NCI-H82 (cell line): ENCODE measurements at regions not wholly inside any gene's neighbourhood (a gene's known extent, or its start where the extent isn't known, plus 50 kb on each side); places are given as distances from the start of the nearest gene placed in this dataset.

Source experiments
- DNase-seq: peaks from one replicate; lab custom pipeline; 2025; lab: John Stamatoyannopoulos, UW

DNA sequence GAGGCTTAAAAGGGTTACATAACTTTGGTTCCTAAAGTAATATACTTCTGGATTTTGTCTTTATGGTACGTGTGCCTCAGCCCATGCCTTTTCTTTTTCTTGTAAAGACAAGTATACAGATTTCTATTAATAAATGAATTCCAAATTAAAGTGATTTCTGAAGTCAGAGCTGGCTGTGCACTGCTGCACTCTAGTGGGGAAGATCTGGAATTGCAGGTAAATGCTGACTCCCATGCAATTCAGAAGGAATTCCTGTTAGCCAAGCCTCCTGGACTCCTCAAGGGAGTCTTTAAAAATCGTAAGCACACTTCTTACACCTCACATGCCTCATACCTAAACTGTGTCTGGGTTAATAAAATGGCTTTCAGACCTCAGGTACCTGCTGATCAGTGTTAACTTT, 118.4 kb upstream of the SLC7A1 start:
- peak; percentile 58 for DNase-seq

DNA sequence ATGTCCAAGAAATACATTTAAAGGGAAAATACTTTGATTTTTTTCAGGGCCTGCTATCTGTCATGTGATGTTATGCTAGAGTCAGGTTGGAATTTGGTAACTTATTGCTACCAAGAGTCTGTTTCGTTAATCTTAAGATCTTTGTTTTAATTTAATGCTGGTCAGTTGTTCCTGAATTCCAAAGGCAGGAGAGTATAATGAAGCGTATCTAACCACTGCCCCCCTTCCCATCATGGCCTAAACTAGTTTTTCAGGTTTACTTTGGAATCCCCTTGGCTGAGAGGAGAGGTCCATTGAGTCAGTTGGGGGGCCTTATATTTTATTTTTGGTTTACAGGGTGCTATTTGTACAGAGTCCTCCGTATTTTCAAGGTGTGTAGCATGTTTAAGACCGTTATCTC, 116.3 kb upstream of the SLC7A1 start:
- DNase-seq, result no peak

DNA sequence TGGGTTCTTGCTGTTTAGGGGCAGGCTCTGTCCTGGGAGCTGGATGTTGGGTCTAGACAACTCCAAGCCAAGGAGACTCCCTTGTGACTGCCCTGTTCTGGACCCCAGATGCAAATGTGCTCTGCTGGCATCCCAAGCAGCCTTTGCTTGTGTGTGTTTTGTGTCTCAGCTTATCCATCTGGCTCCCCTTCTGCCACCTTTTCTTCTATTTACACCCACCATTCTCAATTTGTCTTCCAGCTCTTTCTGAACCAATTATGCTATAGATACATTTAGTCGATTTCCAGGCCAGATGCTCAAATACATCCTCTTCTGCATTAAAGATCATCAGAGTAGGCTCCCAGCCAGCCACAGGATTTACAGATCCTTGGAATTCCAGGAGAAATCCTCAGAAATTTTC, 115.0 kb upstream of the SLC7A1 start:
- peak; percentile 58 for DNase-seq

DNA sequence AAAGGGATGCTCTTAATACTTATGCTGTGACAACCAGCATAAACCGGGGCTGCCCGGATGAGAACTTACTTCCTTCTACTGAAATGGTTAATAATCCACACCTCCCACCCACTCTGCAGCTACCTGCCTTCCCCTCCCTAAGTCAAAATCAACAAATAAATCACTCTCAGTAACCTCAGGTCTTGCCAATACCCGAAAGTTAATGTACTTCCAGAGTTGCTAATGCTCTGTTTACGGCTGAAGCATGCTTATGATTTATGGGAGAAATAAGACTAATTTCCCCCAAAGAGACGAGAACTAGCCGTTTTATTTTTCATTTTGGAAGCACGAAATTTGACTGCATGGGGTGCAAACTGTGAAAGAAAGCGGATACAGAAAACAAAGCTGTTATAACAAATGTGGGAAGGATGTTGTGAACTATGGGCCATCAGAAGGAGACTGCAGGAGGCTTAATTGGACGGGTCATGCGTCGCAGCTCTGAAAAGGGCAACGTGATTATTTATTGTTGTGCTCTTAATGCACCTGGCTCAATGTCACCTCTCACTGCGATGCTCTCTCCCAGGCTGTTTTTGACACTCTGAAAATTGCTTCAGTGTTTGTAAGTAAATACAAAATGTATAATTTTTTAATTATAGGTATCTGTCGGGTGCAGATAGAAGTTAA, 114.0 kb upstream of the SLC7A1 start:
- DNase-seq, result no peak

DNA sequence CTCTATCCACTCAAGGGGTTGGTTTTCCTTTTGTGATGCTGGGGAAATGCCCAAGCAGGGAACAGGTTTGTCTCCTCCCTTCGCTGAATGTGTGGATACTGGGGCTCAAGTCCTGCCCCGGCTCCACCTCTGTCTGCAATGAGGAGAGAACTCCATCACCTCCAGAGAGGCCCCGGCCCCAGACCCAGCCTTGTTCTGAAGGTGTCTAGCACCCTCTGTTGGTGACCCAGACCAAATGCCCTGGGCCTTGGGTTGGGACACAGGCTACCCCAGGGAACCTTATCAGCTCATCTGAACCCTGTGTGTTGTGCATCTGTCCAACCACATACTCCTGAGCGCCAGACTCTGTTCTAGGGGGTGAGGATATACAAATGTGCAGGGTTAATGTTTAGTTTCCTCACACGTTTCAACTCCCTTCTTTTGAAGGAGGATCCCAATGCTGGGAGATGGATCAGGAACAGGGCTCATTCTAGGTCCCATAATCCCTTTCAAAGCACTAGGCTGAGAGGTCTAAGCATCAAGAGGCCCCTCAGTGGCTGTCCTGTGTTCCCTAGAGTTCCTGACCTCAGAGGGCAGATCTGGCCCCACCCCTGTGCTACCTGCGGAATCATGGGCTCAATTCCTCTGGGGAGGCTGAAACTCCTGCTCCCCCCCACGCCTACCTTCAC, 112.5 kb upstream of the SLC7A1 start:
- DNase-seq, result peak; percentile 79

DNA sequence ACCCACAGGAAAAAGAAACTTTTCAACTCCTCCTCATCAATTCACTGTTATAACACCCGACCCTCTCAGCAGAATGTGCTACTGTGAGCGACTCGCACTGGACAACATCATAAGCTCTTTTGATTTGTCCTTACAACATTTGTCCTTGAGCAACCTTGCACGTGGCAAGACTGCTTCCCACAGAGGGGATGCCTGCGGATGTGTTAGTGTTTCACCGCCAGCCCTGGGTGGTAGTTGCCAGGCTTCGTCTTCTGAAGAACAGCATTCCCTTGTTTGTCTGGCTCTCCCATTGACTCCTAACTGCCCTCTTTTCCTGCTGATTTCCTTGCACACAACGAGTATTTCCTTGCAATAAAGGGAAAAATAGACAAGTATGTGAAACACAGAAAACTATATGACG, 111.4 kb upstream of the SLC7A1 start:
- no peak for DNase-seq

DNA sequence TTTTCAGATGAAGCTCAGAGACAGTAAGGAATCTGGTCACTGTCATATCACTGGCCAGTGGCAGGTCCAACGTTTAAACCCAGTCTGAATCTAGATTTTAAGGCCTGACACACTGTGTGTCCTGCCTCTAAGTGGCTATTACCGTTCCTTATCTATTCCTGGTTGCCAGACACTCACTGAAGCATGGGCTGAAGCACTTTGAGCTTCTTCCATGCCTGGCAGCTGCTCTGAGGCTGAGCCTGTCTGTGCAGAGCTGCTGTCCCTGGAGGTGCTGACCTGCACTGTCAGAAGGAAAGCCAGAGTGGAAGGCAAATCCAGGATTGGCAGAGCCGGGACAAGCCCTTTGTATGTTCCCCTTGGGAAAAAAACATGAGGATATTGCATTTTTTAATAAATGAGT, 109.2 kb upstream of the SLC7A1 start:
- DNase-seq, result no peak

DNA sequence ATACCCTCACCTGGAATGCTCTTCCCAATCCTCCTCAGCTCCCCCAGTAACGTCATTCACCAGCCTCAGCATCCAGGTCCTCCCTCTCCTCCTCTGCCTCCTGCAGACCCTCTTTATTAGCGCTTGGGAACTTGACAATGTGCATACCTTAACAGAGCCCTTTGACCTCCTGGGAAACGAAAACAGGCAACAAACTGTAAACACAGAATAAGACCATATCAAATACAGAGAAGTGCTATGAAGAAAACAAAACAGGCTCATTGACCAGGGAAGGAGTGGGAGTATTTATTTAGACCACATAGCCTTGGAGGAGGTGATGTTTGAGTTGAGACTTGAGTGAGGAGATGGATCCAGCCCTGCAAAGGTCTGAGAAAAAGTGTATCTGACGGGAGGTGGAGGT, 107.9 kb upstream of the SLC7A1 start:
- no peak for DNase-seq

DNA sequence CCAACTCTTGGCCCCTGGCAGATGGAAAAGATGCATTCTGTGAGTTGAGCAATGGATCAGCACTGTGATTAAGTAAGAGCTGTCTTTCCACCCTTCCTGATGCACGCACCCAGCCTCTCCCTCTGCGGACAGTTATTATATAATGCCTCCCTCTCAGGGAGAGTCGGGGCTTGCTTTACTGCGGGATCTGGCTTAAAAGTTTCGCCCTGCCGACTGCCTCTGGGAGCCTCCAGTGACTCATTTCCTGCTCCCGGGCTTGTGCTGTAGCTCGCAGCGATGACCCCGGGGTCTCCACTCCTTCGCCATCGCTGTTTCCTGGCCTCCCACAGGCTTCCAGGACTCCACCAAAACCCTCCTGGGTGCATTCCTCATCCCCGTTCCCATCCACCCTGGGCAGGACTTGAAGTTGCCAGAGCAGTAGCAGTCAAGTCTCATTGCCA, 107.4 kb upstream of the SLC7A1 start:
- peak; percentile 93 for DNase-seq

DNA sequence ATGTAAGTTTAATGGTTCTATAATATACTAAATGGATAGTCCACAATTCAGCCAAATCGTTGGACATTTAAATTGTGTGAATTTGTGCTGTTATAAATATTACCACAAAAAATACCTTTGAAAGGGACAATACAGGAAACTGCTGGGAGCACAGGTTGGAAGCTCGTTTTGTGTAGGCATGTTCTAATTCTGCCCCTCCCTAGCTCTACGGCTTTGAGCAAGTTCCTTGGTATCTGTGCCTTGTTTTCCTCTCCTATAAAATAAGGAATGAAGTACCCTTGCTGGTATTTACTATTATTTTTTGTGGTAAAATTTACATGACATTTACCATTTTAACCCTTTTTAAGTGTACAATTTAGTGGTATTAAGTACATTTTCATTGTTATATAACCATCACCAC, 102.6 kb upstream of the SLC7A1 start:
- DNase-seq, result no peak

DNA sequence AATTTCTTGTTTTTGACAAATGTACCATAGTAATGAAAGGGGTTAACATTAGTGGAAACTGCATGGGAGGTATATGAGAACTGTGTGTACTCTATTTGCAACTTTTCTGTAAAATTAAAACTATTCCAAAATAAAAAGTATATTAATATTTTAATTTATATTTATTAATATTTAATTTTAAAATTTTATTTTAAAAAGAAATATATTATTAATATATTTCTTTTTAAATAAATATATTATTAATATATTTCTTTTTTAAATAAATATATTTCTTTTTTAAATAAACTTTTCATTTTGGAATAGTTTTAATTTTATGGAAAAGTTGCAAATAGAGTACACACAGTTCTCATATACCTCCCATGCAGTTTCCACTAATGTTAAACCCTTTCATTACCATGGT, 101.1 kb upstream of the SLC7A1 start:
- DNase-seq, result no peak

DNA sequence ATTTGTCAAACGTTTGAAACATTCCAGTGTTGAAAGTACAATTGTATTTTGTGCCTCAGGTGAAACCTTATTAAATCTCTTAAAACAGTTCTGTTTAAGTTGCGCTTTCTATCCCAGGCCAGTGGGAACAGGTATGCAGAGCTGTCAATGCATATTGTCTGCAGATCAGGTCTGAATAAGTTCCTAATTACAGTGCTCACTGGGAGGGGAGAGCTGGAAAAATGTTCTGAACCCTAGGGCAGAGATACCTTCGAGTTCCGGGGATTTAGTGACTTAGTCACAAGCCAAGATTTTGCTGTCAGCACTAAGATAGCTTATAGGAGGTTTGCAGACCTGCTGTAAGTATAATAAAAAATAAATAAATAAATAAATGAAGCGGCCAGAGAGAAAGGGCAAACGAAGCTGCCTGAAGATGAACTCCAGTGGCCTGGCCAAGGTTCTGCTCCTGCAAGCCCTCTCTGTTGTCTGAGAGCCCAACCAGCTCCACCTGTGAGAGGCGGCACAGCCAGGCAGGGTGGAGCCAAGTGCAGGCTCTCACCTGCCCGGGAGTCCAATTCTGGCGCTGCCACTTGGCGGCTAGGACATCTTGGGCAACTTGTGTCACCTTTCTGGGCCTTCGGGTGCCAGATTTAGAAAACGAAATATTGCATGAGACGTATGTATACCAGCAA, 97.9 kb upstream of the SLC7A1 start:
- no peak for DNase-seq

DNA sequence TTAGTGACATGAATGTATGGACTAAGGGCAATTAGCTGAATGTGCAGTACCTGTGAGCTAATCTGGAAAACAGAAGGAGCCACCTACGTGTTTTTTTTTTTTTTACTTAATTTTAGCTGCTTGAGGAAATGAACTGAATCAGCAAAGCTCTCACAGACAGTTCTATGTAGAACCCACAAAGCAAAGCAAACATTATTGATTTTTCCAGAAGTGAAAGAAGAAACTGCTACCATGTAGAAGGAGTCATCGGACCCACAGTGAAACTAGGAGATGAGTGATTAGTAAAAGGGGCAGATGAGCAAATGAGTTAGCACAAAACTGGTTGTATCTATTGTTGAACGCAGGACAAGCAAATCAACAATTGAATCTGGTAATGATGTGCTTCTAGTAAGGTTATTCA, 94.1 kb upstream of the SLC7A1 start:
- DNase-seq, result no peak

DNA sequence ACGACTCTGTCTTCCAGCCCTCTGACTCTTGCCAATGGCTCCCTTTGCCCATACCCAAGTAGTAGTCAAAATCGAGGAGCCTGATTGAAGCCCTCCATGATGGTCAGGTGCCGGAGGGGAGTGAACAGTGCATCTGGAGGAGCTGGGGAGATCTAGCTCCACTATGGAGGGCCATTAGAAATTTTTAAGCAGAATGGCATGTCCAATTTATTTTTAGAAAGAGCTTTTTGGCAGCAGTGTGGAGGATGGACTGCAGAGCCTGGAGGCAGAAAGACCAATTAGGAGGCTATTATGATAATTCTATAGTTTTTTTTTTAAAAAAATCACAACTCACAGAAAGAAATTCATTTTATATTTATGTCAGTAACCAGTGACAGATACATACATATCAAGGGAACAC, 92.7 kb upstream of the SLC7A1 start:
- DNase-seq, result no peak

DNA sequence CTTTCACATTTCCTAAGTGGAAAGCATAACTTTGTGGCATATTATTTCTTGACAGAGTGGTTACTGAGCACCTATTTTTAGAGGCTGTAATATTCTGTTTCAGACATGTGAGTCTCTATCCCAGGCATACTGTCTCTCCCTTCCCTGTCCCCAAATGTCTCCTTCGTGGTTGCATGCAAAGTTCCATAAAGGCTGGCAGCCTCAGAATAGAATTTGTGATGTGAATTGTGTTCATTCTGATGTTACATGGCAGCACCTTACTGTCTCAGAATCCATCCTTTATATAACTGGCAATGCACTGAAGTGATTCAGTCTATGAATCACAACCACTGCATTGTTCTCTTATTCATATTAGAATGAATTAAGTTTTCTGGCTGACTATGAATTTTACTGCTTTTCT, 89.0 kb upstream of the SLC7A1 start:
- DNase-seq, result no peak

DNA sequence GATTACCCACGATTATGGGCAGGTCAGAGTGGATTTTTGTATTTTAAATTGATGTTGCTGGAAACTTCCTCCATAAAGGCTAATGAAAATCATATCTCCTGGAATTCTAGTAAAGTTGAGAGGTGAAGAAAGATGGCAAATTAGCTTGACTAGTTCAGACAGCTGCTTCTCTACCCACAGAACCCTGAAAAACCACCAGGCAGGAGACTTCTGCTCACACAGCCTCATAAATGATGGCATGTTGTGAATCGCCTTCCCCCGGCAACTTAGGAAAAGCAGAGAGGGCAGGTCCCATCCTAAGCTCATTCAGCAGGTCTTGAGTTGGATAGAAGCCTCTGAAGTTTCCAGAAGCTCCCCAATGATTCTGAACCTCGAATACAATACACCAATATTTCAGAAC, 87.6 kb upstream of the SLC7A1 start:
- no peak for DNase-seq

DNA sequence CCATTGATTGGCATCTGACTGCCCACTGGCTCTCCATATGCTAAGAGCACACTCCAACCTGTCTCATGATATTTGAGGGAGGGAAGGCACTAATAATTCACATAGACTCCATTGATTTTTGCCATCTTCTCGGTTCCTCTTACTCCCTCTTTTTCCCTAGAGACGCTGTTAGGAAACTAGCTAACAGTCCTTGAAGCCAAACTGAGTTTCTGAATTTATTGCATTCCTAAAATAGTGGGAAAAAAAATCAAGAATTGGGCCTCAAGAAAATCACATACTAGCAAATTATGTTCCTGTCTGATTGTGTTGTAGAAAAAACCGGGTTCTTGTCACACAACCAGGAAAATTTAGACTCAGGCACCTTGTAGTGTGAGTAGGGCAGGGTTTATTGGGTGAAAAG, 86.4 kb upstream of the SLC7A1 start:
- DNase-seq, result no peak

DNA sequence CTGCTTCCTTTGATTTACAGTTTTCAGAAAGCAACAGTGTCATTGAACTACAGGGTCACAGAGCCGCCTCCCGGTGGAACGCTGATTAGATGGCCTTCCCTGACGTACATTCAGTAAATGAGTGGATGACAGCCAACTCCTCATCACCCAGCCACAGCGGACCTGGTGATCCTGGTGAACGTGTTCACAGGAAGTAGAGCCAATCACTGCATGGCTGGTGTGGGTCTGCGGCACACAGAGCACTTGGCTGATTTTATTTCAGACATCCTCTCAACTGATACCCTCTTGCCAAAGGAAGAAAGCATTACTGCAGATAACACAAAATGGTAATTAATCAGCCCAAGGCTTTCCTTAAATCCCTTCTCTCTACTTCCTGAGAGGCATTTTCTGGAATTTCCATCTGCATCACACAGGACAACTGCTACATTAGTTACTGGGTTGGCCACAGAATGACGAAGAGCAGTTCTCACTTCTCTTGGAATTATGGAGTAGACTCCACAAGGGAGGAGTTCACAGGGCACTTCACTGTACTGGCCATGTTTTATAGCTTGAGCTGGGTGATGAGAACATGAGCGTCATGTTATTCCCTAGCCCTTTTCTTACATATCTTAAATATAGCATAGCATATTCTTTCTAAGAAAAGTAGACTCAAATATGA, 84.0 kb upstream of the SLC7A1 start:
- no peak for DNase-seq

DNA sequence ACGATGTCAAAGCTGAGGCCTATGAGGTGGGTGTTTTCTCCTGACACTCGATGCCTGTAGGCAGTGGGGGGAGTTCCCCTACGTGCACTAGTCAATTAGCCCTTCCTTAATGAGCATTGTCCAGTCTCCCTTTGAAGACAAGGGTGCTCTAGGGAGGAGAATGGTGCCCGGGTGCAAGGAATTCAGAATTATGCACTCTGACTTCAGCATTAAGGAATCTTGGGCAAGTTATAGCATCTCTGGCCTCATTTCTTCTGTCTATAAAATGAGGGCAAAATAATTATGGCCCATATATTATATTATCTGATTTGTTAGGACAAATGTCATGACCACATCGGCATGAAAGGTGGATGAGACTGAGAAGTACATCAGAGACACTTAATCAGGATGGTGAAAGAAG, 82.1 kb upstream of the SLC7A1 start:
- no peak for DNase-seq

DNA sequence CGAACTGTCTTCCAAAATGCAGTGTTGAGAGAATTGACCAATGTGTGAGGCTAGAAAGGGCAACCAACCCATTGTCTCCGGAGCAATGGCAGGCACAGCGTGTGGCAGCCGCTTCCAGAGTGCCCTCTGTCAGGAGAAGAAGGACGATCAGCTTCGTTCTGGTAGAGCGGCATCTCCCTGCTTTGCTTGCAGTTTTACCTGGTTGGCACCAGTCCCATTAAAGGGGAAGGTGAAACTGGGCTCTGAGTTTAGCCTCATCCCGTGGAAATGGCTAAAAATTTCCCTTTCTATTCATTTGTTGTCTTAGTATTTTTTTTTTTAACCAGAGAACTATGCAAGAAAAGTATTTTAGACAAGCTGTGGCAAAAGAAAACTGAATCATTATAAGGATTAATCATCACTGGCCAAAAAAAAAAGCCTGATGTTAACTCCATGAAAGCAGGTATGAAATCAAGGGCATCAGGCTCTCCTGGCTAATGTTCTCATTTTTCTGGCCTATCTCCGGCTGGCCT, 81.5 kb upstream of the SLC7A1 start:
- no peak for DNase-seq

DNA sequence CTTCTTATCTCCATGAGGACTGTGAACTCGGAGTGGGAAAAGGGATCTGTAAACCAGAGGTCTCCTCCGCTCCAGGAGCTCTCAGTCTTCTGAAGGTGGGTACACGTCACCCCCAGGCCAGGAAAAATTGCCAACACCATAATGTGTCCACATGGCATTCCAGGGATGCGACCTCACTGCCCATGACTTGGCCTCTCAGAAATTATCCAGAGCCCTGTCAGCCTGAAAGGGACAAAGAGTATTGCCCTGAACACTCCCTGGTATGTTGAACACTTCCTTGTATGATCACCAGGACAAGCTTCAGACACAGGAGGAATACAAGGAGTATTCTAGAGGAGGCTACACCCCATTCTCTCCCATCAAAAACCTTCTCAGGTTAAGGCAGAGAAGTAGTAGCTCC, 81.0 kb upstream of the SLC7A1 start:
- no peak for DNase-seq

DNA sequence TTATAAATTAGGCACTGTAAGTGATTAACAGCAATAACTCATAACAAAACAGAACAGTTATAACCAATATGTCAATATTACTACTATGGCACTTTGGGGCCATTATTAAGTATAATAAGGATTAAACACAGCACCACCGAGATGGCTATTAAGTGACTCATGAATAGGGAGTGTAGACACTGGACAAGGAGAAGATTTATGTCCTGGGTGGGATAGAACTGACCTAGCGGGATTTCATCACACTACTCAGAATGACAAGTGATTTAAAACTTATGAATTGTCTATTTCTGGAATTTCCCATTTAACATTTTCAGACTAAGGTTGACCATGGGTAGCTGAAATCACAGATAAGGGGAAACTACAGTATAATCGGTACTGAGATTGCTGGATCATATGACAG, 79.0 kb upstream of the SLC7A1 start:
- no peak for DNase-seq

DNA sequence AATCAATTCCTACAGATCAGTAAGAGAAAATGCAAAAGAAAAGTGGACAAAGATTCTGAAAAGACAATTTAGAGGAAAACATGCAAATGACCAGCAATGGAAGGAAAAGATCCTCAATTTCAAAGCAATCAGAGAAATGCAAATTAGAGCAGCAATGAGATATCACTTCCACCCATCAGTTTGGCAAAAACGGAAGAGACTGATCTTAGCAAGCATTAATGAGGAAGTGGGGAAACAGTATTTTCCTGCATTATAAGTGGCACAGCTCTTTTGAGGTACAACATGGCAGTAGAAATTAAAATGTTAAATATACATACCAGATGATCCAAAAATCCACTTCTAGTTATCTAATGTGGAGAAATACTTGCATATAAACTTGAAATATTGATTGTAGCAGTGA, 69.1 kb upstream of the SLC7A1 start:
- DNase-seq, result no peak
